ENCODE measurements at regions not wholly inside any gene's neighbourhood (a gene's known extent, or its start where the extent isn't known, plus 50 kb on each side); places are given as distances from the start of the nearest gene placed in this dataset.

DNA sequence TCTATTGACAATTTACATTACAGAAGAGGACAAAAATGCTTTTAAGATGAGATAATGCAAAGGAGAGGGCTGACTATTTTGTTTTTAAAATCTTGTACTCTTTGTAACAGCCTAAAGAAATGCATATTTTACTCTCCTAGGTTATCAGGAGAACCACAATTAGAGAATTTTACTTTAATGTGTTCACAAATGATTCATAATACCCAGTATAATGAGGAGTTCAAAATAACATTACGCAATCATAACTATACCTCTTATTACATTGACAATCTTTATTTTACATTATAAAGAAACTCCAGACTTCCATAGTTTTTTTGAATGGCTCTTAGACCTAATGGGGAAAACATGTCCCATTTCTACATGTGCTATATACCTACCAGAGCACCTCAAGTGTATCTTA is 1089.7 kb downstream of the PCDH17 start:
- no peak overlapping the region for H2AFZ ChIP-seq (ENCODE audit: control insufficient read depth, low read depth, low read length)
- POLR2A ChIA-PET = no interaction called here

More for the DNA sequence above, 1089.7 kb downstream of the PCDH17 start:
- BruUV-seq (replicated peaks) = no TSS peak
- H4K20me1 ChIP-seq (ENCODE audit: control insufficient read depth, insufficient read depth) = no peaks in the 10 kb centered on the region
- H3K79me2 ChIP-seq (ENCODE audit: control insufficient read depth, insufficient read depth, low read length) = no peaks in the 10 kb centered on the region
- H3K27me3 ChIP-seq (replicated peaks in 1 of 2; ENCODE audit: control insufficient read depth in 2 of 2, insufficient read depth in 2 of 2, low read length in 1 of 2) = no peaks in the 10 kb centered on the region
- 86% methylated on average over 1 of the region's 1 CpG for WGBS (ENCODE audit: insufficient coverage, insufficient replicate concordance, low lambda C conversion rate, missing lambda C conversion rate)
- no peak overlapping the region for H3K4me3 ChIP-seq
- H3K9me3 ChIP-seq (replicated peaks; ENCODE audit: control insufficient read depth, insufficient read depth, low read length) = no peaks in the 10 kb centered on the region
- CTCF ChIA-PET = no interaction called here
- H3K4me2 ChIP-seq (ENCODE audit: control insufficient read depth, insufficient read depth) = no peak overlapping the region
- no peaks in the 10 kb centered on the region for H3K4me1 ChIP-seq (ENCODE audit: control insufficient read depth, insufficient read depth, low read length)
- no peak for DNase-seq (ENCODE audit: low read depth, low spot score)
- intact Hi-C loops (cut with micrococcal nuclease; ENCODE audit: unreplicated experiment) = no loop called here
- SMC1A ChIA-PET (ENCODE audit: uncharacterized antibody, unreplicated experiment) = no interaction called here
- H3K36me3 ChIP-seq (ENCODE audit: control insufficient read depth in 2 of 2, insufficient read depth in 2 of 2, low read length in 1 of 2) = no peaks in the 10 kb centered on the region
- FAIRE-seq = no peak
- no peak overlapping the region for H3K27ac ChIP-seq (ENCODE audit: control insufficient read depth, insufficient read depth)
- no peak overlapping the region for H3K9ac ChIP-seq (ENCODE audit: control insufficient read depth, insufficient read depth, low read length)
- TF ChIP-seq YBX1 (IDR thresholded peaks at IDR 0.05) (no peak), MEF2B (IDR thresholded peaks at IDR 0.05; ENCODE audit: partially characterized antibody, poor library complexity, severe bottlenecking) (no peak), HDAC6 (IDR thresholded peaks at IDR 0.05; ENCODE audit: unreplicated experiment) (no peak), SPI1 (IDR thresholded peaks at IDR 0.05; ENCODE audit: borderline replicate concordance, insufficient read depth, low read depth, low read length) (no peak), NBN (IDR thresholded peaks at IDR 0.05) (no peak), SP1 (IDR thresholded peaks at IDR 0.05; ENCODE audit: low read depth, low read length) (no peak), NR2C1 (IDR thresholded peaks at IDR 0.05) (no peak), JUNB (IDR thresholded peaks at IDR 0.05) (no peak), TBL1XR1 (IDR thresholded peaks at IDR 0.05; ENCODE audit: low read depth, low read length) (no peak), TARDBP (IDR thresholded peaks at IDR 0.05; ENCODE audit: borderline replicate concordance) (no peak), PAX8 (IDR thresholded peaks at IDR 0.05) (no peak), SREBF2 (IDR thresholded peaks at IDR 0.05; ENCODE audit: low read length) (no peak), ZNF274 (IDR thresholded peaks at IDR 0.05; ENCODE audit: insufficient read depth, insufficient read length) (no peak), MEF2A (IDR thresholded peaks at IDR 0.05; ENCODE audit: insufficient read depth, low read depth, low read length) (no peak), TAF1 (IDR thresholded peaks at IDR 0.05; ENCODE audit: borderline replicate concordance, low read depth, low read length) (no peak), KDM1A (IDR thresholded peaks at IDR 0.05; ENCODE audit: borderline replicate concordance) (no peak), POLR2AphosphoS2 (IDR thresholded peaks at IDR 0.05; ENCODE audit: low read depth, low read length) (no peak), HDAC2 (IDR thresholded peaks at IDR 0.05) (no peak), RFX5 (IDR thresholded peaks at IDR 0.05; ENCODE audit: low read depth, low read length) (no peak)
- TF ChIP-seq, protein P1, sequence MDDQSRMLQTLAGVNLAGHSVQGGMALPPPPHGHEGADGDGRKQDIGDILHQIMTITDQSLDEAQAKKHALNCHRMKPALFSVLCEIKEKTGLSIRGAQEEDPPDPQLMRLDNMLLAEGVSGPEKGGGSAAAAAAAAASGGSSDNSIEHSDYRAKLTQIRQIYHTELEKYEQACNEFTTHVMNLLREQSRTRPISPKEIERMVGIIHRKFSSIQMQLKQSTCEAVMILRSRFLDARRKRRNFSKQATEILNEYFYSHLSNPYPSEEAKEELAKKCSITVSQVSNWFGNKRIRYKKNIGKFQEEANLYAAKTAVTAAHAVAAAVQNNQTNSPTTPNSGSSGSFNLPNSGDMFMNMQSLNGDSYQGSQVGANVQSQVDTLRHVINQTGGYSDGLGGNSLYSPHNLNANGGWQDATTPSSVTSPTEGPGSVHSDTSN (IDR thresholded peaks at IDR 0.05; ENCODE audit: insufficient replicate concordance, low read depth, low read length) = no peak
- RAD21 ChIA-PET (ENCODE audit: unreplicated experiment) = no interaction called here
- no peak for ATAC-seq
- in situ Hi-C loops (cut with MboI) = no loop called here
